ENCODE measurements at regions not wholly inside any gene's neighbourhood (a gene's known extent, or its start where the extent isn't known, plus 50 kb on each side); places are given as distances from the start of the nearest gene placed in this dataset.

GRCh38 chr12:78284417-78284816, 453.7 kb downstream of the NAV3 start:
- ChIA-PET POLR2A (no interaction called here), CTCF (interaction anchor here (1.3 kb wide), 1 partner anchor 12 kb away, joined by 3 read pairs; no protein-coding TSS in a partner anchor)
- H3K4me1 ChIP-seq (ENCODE audit: control insufficient read depth, extremely low read depth, insufficient read depth, low read length): no peaks in the 10 kb centered on the region
- TF ChIP-seq FOS (IDR thresholded peaks at IDR 0.05; ENCODE audit: borderline replicate concordance, insufficient read depth, low read length) (no peak), EZH2 (IDR thresholded peaks at IDR 0.05; ENCODE audit: borderline replicate concordance, low read depth, low read length, severe bottlenecking) (no peak), POLR2AphosphoS5 (IDR thresholded peaks at IDR 0.05; ENCODE audit: insufficient read depth, low read depth, low read length) (no peak), MAX (IDR thresholded peaks at IDR 0.05; ENCODE audit: insufficient read depth, insufficient read length) (no peak), CTCF (IDR thresholded peaks at IDR 0.05; ENCODE audit: extremely low read depth in 1 of 2, insufficient read depth in 1 of 2, low read depth in 1 of 2, low read length in 2 of 2) (no peak), JUN (IDR thresholded peaks at IDR 0.05; ENCODE audit: borderline replicate concordance, insufficient read depth, insufficient read length, low read depth) (no peak), MYC (IDR thresholded peaks at IDR 0.05; ENCODE audit: low read depth, low read length) (no peak), POLR2A (IDR thresholded peaks at IDR 0.05; ENCODE audit: low read depth, low read length) (no peak), GATA2 (IDR thresholded peaks at IDR 0.05; ENCODE audit: insufficient read depth, insufficient read length, low read depth, low read length) (no peak)
- dilution Hi-C loops (cut with MboI; ENCODE audit: extremely low pct_ligation_motif_present, low sequenced_read_pairs): no loop called here
- no peaks in the 10 kb centered on the region for H3K9me3 ChIP-seq (replicated peaks; ENCODE audit: control insufficient read depth, insufficient read depth, low read length)
- no peak overlapping the region for H3K9ac ChIP-seq (replicated peaks; ENCODE audit: extremely low read depth, insufficient read depth, low read length)
- no peaks in the 10 kb centered on the region for H3K9me1 ChIP-seq (replicated peaks; ENCODE audit: control insufficient read depth, extremely low read depth, insufficient read depth, low read length)
- H3K4me2 ChIP-seq (ENCODE audit: insufficient read depth, low read length): no peak overlapping the region
- H2AFZ ChIP-seq (ENCODE audit: low read depth, low read length): no peak overlapping the region
- no peak overlapping the region for H3K27ac ChIP-seq (ENCODE audit: insufficient read depth, low read depth, low read length)
- no peak overlapping the region for H3K4me3 ChIP-seq (replicated peaks in 1 of 3; ENCODE audit: insufficient read depth in 1 of 3, low read depth in 1 of 3, low read length in 3 of 3)
- no peaks in the 10 kb centered on the region for H3K79me2 ChIP-seq (ENCODE audit: control insufficient read depth, insufficient read depth, low read length)
- H3K36me3 ChIP-seq (ENCODE audit: control insufficient read depth in 2 of 2, extremely low read depth in 1 of 2, insufficient read depth in 2 of 2, low read length in 2 of 2): no peaks in the 10 kb centered on the region
- intact Hi-C loops (cut with micrococcal nuclease): no loop called here
- no peak for DNase-seq (ENCODE audit: low read depth, low spot score)
- no peaks in the 10 kb centered on the region for H4K20me1 ChIP-seq (replicated peaks; ENCODE audit: control insufficient read depth, extremely low read depth, insufficient read depth, low read length)
- no peak for FAIRE-seq
- BruUV-seq (replicated peaks): no TSS peak
- H3K27me3 ChIP-seq (ENCODE audit: control insufficient read depth in 2 of 2, insufficient read depth in 2 of 2, low read length in 2 of 2): no peaks in the 10 kb centered on the region
